GM12865 (cell line): ENCODE measurements at regions not wholly inside any gene's neighbourhood (a gene's known extent, or its start where the extent isn't known, plus 50 kb on each side); places are given as distances from the start of the nearest gene placed in this dataset.
"Not testable (repeated sequence)": the region's sequence is repeated elsewhere in the genome, so short reads cannot be mapped to it uniquely, and the experiment has no call there.

Experiments
- DNase-seq: peaks from one replicate; pipeline ENCODE4 v3.0.0; 2010; ENCODE audit warnings: low read depth
- H3K4me3 ChIP-seq: 2 replicates; pipeline ENCODE4 v1.5.1; 2011; ENCODE audit warnings: mild to moderate bottlenecking, low read depth, low read length, control low read depth
- CTCF ChIP-seq: IDR thresholded peaks from 2 replicates; pipeline ENCODE4 v1.5.1; 2011; ENCODE audit warnings: low read length, control low read depth, low read depth, inconsistent platforms; ENCODE audit not compliant: insufficient read depth; ENCODE audit errors: missing control alignments

- H3K4me3 ChIP-seq, result no peak overlapping the region
- TF ChIP-seq CTCF, result no peak
- no peak for DNase-seq
These were observed 163.4 kb upstream of the FREM1 start for GRCh38 chr9:15073620-15074019.

GRCh38 chr9:15070716-15071115, 160.5 kb upstream of the FREM1 start:
- no peak overlapping the region for H3K4me3 ChIP-seq
- no peak for TF ChIP-seq CTCF
- DNase-seq, result no peak

- TF ChIP-seq CTCF, result no peak
- DNase-seq, result no peak
These were observed 158.9 kb upstream of the FREM1 start for GRCh38 chr9:15069106-15069505.

GRCh38 chr9:15068261-15068660, 158.0 kb upstream of the FREM1 start:
- no peak for DNase-seq
- H3K4me3 ChIP-seq, result no peak overlapping the region
- no peak for TF ChIP-seq CTCF

More at GRCh38 chr9:15069106-15069505, 158.9 kb upstream of the FREM1 start:
- H3K4me3 ChIP-seq, result no peak overlapping the region

GRCh38 chr9:15059003-15059402, 148.8 kb upstream of the FREM1 start:
- no peak overlapping the region for H3K4me3 ChIP-seq
- no peak for TF ChIP-seq CTCF
- no peak for DNase-seq

GRCh38 chr9:15058236-15058635, 148.0 kb upstream of the FREM1 start:
- no peak for TF ChIP-seq CTCF

GRCh38 chr9:15055284-15055683, 145.1 kb upstream of the FREM1 start:
- not testable (repeated sequence) for DNase-seq

More at GRCh38 chr9:15058236-15058635, 148.0 kb upstream of the FREM1 start:
- H3K4me3 ChIP-seq, result no peak overlapping the region
- no peak for DNase-seq

More at GRCh38 chr9:15055284-15055683, 145.1 kb upstream of the FREM1 start:
- H3K4me3 ChIP-seq, result not testable (repeated sequence)
